Mesodermal cell (in vitro differentiated cells): ENCODE measurements at regions not wholly inside any gene's neighbourhood (a gene's known extent, or its start where the extent isn't known, plus 50 kb on each side); places are given as distances from the start of the nearest gene placed in this dataset.

ENCODE experiments used
- H3K27ac ChIP-seq: 2 replicates; pipeline ENCODE4 v1.7.0; 2013; ENCODE audit warnings: mild to moderate bottlenecking, low read depth, low read length, moderate library complexity; ENCODE audit not compliant: severe bottlenecking
- H3K36me3 ChIP-seq: 2 replicates; pipeline ENCODE4 v1.7.1; 2013; ENCODE audit warnings: mild to moderate bottlenecking, low read length, moderate library complexity; ENCODE audit not compliant: control insufficient read depth, insufficient read depth
- H3K4me1 ChIP-seq: one replicate; pipeline ENCODE4 v1.7.1; 2013; ENCODE audit warnings: mild to moderate bottlenecking, low read length; ENCODE audit not compliant: insufficient read depth, control insufficient read depth, poor library complexity, severe bottlenecking
- H3K4me3 ChIP-seq: 2 replicates; pipeline ENCODE4 v1.7.0; 2013; ENCODE audit warnings: low read length, control low read depth, mild to moderate bottlenecking; ENCODE audit not compliant: insufficient read depth, poor library complexity, severe bottlenecking; ENCODE audit errors: extremely low read depth
- H3K9me3 ChIP-seq: 2 replicates; pipeline ENCODE4 v1.7.1; 2013; ENCODE audit warnings: mild to moderate bottlenecking, low read length, moderate library complexity; ENCODE audit not compliant: control insufficient read depth
- WGBS, 2 experiments: methylation state at CpG; one replicate each; pipeline ENCODE4 v1.1.5; 2013; ENCODE audit warnings: missing lambda C conversion rate in 2 of 2; ENCODE audit not compliant: insufficient coverage in 2 of 2; 5-methylcytosine and 5-hydroxymethylcytosine counted together

DNA sequence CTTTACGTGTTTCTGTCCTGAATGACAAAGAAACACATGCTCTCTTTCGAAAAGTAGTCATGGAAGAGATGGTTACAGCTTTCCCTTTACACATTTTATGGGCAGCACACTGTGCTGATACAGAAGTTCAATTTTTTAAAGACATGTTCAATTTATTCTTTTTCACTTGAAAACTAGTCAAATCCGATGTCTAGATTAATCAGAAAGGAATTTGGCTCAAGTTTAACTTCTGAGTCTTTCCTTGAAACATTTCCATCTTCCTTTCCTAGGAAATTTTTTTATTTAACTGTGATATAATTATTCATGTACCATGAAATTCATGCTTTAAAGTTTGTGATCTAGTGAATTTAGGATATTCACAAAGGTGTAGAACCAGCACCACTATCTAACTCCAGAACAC lies 360.1 kb downstream of the TNS3 start:
- WGBS, 2 experiments, result 96% methylated on average over 2 of the region's 3 CpGs; no CpG with 5 or more reads in 1 of the 2 experiments
- Histone ChIP-seq H3K4me1 (no peaks in the 10 kb centered on the region), H3K27ac (no peak overlapping the region), H3K36me3 (no peaks in the 10 kb centered on the region), H3K9me3 (no peaks in the 10 kb centered on the region), H3K4me3 (no peak overlapping the region)

GRCh38 chr7:47218378-47219176 lies 363.3 kb downstream of the TNS3 start:
- 88 to 95% methylated on average over 4 to 7 of the region's 9 CpGs for WGBS, 2 experiments
- Histone ChIP-seq H3K9me3 (no peaks in the 10 kb centered on the region), H3K27ac (no peak overlapping the region), H3K4me3 (no peak overlapping the region), H3K36me3 (no peaks in the 10 kb centered on the region), H3K4me1 (no peaks in the 10 kb centered on the region)

DNA sequence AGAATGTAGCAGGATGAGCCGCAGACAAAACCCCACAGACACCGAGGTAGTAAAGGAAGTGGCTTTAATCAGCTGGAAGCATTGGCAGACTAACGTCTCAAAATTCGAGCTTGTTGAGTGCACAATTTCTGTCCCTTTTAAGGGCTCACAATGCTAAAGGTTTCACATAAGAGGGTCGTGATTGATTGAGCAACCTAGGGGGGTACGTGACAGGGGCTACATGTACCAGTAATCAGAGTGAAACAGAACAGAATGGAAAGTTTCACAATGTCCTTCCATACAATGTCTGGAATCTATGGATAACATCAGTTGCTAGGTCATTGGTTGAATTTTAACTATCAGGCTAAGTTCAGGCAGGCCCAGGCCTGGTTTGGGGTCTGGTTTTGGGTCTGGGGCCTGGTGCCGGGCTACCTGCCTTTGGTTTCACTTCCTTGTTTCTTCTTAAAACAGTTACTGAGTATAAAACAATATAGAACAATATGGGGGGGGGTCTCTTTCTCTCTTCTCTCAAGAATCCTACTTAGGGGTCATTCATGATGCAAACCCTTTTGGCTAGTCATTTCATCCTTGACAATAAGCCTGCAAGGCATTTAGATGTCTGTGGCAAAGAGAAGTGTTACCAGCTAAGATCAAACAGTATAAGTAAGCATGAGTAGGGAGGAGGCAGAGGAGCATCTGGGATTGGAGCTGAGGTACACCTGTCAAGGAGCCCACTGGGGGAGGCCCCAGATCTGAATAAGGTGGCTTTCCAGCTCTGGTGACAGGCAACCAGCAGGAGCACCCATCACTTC lies 364.1 kb downstream of the TNS3 start:
- Histone ChIP-seq H3K4me3 (no peak overlapping the region), H3K36me3 (no peaks in the 10 kb centered on the region), H3K4me1 (no peaks in the 10 kb centered on the region), H3K27ac (no peak overlapping the region), H3K9me3 (no peaks in the 10 kb centered on the region)
- 92 to 94% methylated on average over 6 of the region's 7 CpGs for WGBS, 2 experiments

- Histone ChIP-seq H3K4me1 (no peaks in the 10 kb centered on the region), H3K4me3 (no peak overlapping the region), H3K27ac (no peak overlapping the region), H3K9me3 (no peaks in the 10 kb centered on the region), H3K36me3 (no peaks in the 10 kb centered on the region)
- 96 to 97% methylated on average over 2 to 3 of the region's 3 CpGs for WGBS, 2 experiments
These were observed 364.8 kb downstream of the TNS3 start for GRCh38 chr7:47217086-47217485.

DNA sequence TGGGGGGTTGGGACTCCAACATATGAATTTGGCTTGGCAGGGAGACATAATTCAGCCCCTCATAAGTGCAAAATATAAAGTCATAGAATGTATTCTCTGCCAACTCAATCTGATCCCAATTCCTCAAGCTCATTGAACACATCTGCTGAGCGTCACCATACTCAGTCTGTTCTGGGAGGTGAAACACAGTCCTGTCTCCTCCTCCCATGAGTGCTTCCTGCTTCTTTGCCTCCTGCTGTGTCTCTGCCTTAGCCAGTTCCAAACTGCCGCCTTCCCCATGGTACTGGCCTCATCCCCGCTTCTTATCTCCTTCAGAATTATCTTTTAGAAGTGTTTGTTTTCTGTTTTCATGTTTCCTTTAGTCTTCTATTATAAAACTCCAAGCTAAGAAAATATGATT lies 365.5 kb downstream of the TNS3 start:
- Histone ChIP-seq H3K27ac (no peak overlapping the region), H3K4me3 (no peak overlapping the region), H3K9me3 (no peaks in the 10 kb centered on the region), H3K4me1 (no peaks in the 10 kb centered on the region), H3K36me3 (no peaks in the 10 kb centered on the region)
- 92 to 100% methylated on average over 1 of the region's 3 CpGs for WGBS, 2 experiments

DNA sequence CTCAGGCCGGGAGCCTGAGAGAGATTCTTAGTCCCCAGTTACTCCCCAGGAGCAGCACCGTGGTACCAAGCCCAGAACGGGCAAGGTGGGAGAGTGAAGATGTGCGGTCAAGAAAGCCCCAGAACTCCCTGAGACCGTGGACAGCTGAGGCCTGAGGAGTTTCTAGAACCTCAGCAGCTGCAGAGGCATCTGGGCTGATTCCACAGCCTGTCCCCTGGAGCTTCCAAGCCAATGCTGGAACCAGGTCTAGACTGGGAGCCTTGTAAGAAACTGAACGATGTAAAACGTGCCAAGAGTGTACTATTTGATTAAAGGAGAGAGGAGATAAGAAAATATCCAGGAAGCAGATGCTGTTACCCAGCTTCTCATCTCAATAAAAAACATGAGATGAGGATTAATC lies 366.3 kb downstream of the TNS3 start:
- Histone ChIP-seq H3K36me3 (no peaks in the 10 kb centered on the region), H3K9me3 (no peaks in the 10 kb centered on the region), H3K4me1 (no peaks in the 10 kb centered on the region), H3K4me3 (no peak overlapping the region), H3K27ac (no peak overlapping the region)
- 88 to 90% methylated on average over 5 to 7 of the region's 7 CpGs for WGBS, 2 experiments

DNA sequence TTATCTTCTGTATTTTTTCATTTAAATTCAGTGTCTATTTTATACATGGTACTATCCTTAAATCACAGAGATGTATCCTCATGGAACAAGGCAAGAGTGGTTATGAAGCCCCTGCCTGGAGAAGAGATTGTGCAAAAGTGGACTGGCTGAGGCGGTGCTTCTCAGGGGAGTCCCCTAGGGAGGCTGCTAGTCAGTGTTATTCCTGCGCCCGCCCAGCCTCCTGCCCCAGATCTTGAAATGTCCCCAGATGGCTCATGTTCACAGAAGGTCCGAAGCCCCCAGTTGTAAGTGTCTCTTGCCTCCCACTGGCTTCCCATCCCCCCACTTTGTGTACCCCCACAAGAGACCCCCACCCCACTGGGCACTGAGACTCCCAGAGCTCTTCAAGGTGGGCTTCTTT lies 366.9 kb downstream of the TNS3 start:
- H3K4me1 ChIP-seq, result no peaks in the 10 kb centered on the region
- no peak overlapping the region for H3K4me3 ChIP-seq
- H3K36me3 ChIP-seq, result no peaks in the 10 kb centered on the region
- H3K9me3 ChIP-seq, result no peaks in the 10 kb centered on the region
- 93 to 95% methylated on average over 3 to 4 of the region's 4 CpGs for WGBS, 2 experiments
- no peak overlapping the region for H3K27ac ChIP-seq

GRCh38 chr7:47213276-47213675 lies 368.6 kb downstream of the TNS3 start:
- no peaks in the 10 kb centered on the region for H3K36me3 ChIP-seq
- no peaks in the 10 kb centered on the region for H3K9me3 ChIP-seq
- H3K4me1 ChIP-seq, result no peaks in the 10 kb centered on the region
- no peak overlapping the region for H3K4me3 ChIP-seq
- H3K27ac ChIP-seq, result no peak overlapping the region
- 90 to 97% methylated on average over 4 of the region's 5 CpGs for WGBS, 2 experiments

GRCh38 chr7:47211519-47211973 lies 370.4 kb downstream of the TNS3 start:
- H3K27ac ChIP-seq, result no peak overlapping the region
- no peaks in the 10 kb centered on the region for H3K9me3 ChIP-seq
- WGBS, 2 experiments, result 49 to 60% methylated on average over 2 to 3 of the region's 5 CpGs
- H3K4me1 ChIP-seq, result no peaks in the 10 kb centered on the region
- H3K36me3 ChIP-seq, result no peaks in the 10 kb centered on the region
- no peak overlapping the region for H3K4me3 ChIP-seq

DNA sequence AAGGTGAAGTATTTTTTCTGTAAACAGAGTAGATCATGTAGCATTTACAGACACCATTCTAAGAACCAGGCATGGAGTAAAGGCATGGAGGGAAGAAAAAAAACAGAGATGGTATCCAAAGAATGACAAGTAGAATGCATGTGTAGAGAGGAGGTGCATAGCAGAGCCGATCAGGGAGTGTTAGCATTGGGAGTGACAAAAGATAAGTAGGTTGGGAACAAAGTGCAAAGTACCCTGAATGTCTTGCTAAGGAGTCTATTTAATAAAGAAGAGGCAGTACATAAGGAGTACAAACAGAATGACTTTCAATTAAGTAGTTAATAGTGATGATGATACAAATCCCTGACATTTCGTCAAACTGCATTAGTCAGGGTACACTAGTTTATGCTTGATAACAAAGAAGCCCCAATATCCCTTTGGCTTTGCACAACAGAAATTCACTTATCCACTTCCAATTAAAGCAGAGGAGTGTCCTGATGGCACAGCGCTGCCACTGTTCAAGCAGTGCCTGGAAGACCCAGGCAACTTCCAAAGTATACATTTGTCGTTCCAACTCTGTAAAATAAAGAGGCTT lies 371.5 kb downstream of the TNS3 start:
- H3K36me3 ChIP-seq, result no peaks in the 10 kb centered on the region
- no peak overlapping the region for H3K27ac ChIP-seq
- WGBS, 2 experiments, result 88 to 92% methylated on average over 1 to 3 of the region's 4 CpGs
- H3K9me3 ChIP-seq, result no peaks in the 10 kb centered on the region
- H3K4me1 ChIP-seq, result no peaks in the 10 kb centered on the region
- H3K4me3 ChIP-seq, result no peak overlapping the region
